ENCODE measurements at regions not wholly inside any gene's neighbourhood (a gene's known extent, or its start where the extent isn't known, plus 50 kb on each side); places are given as distances from the start of the nearest gene placed in this dataset.
"Not testable (repeated sequence)": the region's sequence is repeated elsewhere in the genome, so short reads cannot be mapped to it uniquely, and the experiment has no call there.

DNA sequence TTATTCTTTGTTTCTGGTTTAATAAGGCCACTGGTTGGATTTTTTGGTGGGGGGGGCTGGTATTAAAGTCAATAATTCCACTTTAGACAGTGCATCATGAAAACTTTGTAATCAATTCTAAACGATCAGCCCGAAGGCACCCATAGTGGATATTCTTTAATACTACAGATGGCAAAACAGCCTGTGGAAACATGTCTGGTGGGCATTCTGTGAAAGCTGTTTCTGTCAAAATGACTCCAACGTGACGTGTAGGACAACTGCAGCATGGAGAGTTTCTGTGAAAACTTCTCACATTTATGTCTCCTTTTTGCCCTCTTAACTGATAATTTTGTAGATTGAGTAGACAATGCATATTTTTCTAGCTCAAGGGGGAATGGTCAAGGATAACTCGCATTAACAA, 185.8 kb upstream of the FLRT2 start:
- no peak for DNase-seq (ENCODE audit: low read depth in 2 of 3, low spot score in 2 of 3)

DNA sequence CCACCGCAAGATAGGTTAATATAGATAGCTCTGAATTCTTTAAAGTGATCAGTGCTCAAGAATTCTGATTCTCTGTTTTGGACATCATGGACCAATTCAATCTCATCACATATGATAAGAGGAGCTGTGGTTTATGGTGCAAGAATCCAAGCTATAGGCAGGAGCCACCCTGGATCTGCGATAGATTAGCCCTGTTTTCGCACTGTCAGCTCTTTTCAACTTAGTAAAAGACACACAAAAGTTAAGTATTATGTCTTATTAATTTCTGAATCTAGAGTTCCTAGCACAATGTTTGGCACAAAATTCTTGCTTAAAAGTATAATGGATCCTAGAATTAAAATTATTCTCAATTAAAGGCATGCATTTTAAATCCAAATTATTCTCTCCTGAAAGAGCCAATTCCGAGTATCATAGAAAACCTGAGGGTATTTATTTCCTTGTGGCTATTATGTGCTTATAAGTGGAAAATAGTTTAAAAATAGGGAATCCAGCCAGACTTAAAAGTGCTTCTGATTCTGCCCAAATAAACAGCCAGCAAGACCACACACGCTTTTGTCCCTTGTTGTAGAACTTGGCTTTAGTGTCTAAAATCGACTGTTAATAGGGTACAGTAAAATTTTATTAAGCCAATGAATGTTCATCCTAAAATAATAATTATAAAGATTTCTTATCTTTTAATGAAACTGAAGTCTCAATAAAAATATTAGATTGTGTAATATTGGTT, 184.9 kb upstream of the FLRT2 start:
- no peak for DNase-seq (ENCODE audit: low read depth in 2 of 3, low spot score in 2 of 3)

DNA sequence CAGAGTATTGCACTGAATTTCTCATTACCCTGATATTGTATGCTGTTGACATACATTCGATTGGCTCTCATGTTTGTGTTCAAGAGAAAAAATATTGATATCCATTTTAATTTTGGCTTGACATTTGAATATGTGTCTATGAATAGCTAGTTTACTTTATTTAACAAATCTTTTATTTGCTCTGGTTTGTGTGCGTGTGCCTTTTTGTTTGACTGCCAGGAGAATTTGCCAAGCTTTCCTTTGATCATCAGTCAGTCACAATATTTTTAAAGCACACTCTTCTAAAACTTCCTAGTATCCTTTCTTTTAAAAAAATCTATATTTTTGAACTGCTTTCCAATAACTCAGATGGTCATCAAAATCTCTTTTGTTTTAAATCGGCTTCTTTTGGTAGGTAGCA, 179.3 kb upstream of the FLRT2 start:
- no peak for DNase-seq (ENCODE audit: low read depth in 2 of 3, low spot score in 2 of 3)

DNA sequence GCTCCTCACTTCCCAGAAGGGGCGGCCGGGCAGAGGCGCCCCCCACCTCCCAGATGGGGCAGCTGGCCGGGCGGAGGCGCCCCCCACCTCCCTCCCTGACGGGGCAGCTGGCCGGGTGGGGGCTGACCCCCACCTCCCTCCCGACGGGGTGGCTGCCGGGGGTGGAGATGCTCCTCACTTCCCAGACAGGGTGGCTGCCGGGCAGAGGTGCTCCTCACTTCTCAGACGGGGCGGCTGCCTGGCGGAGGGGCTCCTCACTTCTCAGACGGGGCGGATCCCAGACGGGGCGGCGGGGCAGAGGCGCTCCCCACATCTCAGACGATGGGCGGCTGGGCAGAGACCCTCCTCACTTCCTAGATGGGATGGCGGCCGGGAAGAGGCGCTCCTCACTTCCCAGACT, 177.4 kb upstream of the FLRT2 start:
- not testable (repeated sequence) for DNase-seq (ENCODE audit: low read depth in 2 of 3, low spot score in 2 of 3)

DNA sequence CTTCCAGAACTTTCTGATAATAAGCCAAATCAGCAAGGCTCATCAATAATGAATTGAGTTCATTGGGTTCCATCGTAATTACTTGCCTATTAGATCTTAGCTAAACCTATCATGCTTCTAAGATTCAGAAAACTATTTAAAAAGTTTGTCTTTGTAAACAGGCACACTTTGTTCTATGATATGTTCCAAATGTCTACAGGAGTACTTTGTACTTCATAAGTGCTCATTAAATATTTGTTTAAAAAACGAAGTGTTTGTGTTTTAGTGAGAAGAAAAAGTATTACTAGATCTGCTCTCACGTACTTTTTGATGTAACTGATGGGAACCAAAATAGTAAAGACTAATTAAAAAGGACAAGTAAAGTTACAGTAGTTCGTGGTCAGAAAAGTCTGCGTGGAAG, 172.8 kb upstream of the FLRT2 start:
- DNase-seq (ENCODE audit: low read depth in 2 of 3, low spot score in 2 of 3): no peak

DNA sequence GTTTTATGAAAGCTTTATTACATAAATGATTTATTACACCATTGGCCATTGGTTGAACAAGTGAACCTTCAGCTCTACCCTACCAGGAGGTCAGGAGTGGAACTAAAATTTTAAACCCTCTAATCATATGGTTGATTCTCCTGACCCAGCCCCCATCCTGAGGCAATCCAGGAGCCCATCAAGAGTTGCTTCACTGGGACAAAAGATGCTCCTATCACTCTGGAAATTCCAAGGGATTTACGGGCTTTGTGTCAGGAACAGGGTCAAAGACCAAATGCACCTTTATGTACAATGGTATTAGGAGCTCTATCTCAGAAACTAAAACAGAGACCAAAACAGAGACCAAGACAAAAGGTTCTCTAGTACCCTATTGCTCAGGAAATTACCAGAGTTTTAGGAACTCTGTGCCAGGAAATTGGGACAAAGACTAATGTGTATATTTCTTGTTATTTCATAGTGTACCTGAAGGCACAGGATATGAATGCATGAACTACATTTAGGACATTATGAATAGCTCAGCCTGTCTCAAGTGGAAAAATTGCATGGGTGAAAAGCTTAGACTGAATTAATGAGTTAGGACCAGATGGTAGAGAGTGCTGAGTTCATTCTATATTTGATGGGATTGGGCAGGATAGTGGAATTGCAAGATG, 171.7 kb upstream of the FLRT2 start:
- no peak for DNase-seq (ENCODE audit: low read depth in 2 of 3, low spot score in 2 of 3)

DNA sequence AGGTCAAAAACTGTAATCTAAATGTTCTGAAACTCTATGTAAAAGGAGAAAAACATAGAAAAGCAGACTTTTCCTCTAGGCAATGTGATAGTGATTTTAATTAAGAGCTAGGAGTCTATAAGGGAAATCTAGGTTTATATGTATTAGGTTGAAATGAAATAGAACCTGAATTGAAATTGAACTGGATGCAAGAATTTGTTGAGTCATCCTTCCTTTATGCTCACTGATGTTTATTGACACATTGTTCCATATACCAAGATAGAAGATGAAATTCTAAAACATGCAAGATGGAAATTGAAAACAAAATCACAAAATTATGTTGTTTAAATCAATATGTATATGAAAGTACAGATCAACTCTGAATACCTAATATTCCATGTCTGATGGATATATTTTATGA, 170.4 kb upstream of the FLRT2 start:
- DNase-seq (ENCODE audit: low read depth in 2 of 3, low spot score in 2 of 3): no peak

DNA sequence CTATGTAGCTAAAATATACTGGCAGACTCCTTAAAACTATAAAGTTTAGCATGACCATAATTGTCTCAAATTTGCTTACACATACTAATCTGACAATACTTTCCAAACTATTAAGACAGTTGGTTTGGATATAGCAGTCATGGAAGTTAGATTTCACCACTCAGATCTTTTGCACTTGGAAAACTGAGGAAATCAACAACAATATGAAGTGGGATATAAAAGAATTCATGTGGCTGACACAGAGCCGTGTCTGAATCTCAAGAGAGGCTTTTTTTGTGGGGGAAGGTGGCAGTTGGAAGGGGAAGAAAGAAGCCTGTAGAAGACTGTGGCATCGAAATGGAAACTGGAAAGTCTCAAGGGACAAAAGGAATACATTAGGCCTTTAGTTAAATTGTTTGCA, 166.6 kb upstream of the FLRT2 start:
- no peak for DNase-seq (ENCODE audit: low read depth in 2 of 3, low spot score in 2 of 3)

DNA sequence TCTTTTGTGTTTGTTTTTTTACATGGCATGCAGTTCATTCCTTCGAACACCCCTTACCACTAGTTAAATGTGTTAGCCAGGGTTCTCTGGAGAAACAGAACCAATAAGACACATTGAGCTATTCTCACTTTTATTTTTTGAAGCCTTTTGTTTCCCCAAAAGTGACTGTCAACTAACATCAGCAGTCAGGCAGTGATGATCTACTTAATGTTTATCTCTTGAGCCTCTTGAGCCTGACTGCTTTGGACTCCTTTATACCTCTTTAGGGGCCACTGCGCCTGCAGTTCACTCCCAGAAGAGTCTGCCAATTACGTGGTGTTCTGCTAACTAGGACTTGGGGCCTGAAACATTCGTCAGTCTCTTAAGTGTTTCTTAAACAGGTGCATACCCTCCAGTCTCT, 163.7 kb upstream of the FLRT2 start:
- DNase-seq (ENCODE audit: low read depth in 2 of 3, low spot score in 2 of 3): no peak

DNA sequence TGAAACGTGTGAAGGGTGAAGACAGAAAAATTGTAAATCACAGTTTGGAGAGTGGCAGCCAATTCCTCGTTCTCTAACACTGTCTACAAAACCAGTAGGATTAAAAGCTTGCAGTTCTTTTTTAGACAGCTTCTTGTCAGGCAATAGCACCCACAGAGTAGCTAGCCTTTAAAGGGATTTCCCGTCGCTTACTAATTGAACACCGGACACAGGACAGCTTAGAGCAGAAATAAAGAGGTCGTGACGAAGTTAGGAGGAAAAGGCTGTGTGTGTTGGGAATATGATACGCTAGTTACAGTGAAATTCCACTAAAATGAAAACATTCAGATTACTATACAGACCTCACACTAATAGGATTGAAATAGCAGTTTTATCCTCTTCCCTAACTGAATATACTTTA, 149.1 kb upstream of the FLRT2 start:
- no peak for DNase-seq (ENCODE audit: low read depth in 2 of 3, low spot score in 2 of 3)

DNA sequence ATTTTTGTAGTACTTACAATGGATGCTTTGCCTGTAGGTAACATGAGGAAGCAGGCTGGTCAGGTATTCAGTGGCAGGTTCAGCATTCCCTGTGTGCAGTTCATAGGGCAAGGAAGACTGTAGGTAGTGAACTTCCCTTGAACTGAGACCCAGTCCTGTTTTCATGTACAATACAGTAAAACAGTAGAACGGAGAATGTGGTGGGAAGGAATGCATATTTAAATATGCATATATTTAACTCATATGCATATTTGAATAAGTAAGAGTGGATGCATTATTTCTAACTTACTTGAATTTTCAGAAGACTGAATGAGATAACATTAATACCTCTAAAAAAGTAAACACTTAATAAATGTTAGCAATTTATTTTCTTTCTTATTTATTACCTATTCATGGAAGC, 147.6 kb upstream of the FLRT2 start:
- DNase-seq (ENCODE audit: low read depth in 2 of 3, low spot score in 2 of 3): no peak

DNA sequence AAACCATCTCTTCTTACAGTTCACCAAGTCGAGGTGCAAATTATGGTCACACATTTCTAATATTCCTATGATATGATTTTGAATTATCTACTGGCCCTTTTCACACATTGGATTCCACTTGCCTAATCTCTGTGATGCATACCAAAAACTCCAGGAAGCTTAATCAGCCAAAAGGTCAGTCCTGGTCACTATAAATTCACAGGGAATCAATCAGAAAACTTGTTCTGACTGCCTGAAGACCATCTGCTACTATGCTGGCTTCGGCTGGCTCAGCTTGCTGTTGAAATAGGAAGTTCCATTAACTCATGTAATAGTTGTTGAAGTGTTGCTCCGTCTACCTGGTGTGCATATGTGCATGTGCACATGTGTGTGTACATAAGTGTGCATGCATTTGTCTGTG, 142.8 kb upstream of the FLRT2 start:
- no peak for DNase-seq (ENCODE audit: low read depth in 2 of 3, low spot score in 2 of 3)

DNA sequence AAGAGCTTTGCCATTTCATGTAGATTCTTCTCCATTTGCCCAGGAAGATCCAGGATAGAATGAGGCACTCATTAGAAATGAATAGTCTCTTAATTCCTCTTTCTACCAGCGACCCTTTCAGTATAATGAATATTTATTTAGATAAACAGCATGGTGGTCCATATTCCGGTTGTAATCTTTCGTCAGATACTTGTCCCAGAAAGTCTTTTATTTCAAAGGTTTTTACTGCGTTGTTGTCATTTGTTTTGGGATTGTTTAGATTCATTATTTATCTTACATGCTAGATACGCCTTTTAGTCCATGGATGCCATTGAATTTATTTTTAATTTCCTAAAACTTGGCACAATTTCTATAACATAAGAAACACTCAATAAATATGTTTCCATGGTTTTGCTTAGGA, 139.7 kb upstream of the FLRT2 start:
- no peak for DNase-seq (ENCODE audit: low read depth in 2 of 3, low spot score in 2 of 3)

DNA sequence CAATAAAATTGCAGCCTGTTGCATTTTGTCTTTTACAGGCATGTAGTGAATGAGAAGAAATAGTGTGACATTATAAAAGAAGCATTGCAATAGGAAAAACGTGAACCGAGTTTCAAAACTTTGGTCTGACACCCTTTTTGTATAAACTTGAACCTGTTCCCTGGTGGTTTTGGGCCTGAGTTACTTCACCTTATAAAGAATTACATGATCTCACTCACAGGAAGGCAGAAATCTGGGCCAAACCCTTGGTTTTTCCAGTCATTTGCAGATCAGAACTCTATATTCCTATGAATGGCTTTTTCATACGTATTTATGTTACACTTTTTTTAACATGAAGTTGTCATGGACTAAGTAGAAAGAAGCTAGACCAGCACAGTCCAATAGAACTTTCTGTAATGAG, 138.5 kb upstream of the FLRT2 start:
- DNase-seq (ENCODE audit: low read depth in 2 of 3, low spot score in 2 of 3): no peak

DNA sequence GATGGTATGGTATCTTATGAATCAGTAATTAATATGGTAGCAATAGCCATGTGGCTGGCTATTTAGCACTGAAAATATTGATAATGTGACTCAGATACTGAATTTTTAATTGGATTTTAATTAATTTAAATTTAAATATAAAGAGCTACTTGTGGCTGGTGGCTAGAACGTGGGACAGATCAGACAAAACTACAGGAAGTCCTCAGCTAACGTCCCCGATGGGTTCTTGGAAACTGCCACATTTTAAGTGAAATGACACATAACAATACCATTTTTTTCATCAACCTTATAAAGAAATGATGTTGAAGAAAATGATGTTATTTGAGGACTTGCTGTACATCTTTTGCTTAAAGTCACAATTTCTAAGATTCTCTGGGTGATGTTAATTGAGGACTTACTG, 138.1 kb upstream of the FLRT2 start:
- DNase-seq (ENCODE audit: low read depth in 2 of 3, low spot score in 2 of 3): no peak

DNA sequence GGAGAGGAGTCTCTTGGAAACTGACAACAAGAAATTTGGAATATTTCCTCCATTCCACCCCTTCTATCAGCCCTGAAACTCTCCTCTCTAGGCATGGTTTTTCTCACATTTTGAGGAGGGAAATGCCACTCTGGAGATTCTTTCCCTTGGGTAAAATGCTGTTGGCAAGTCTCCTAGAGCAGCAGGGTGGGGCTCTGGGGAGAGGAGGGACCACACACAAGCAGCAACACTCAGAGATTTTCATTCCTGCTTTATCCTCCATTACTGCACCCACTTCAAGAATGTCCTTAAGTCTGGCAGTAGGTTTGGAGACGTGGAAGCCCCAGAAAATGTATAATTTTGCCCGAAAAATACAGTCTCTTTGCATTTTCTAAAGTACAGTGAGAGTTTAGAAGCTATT, 130.8 kb upstream of the FLRT2 start:
- DNase-seq (ENCODE audit: low read depth in 2 of 3, low spot score in 2 of 3): no peak

DNA sequence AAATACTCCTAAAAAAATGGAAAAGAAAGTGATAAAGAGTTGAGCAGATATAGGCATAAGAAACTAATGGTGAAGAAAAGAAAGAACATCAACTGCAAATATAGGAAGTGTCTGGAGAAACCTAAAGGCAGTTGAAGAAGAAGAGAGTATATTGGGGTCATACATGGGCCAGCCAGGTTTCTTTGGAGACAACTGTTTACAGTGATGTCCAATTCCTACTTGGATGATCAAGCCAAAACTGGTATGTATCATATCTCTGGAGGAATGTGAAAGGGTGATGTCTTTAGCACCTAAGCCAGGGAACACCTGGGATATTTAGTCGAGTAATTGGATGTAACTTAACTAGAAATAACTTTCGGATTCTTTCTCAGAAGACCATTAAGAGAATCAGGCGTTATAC, 129.3 kb upstream of the FLRT2 start:
- DNase-seq (ENCODE audit: low read depth in 2 of 3, low spot score in 2 of 3): no peak

DNA sequence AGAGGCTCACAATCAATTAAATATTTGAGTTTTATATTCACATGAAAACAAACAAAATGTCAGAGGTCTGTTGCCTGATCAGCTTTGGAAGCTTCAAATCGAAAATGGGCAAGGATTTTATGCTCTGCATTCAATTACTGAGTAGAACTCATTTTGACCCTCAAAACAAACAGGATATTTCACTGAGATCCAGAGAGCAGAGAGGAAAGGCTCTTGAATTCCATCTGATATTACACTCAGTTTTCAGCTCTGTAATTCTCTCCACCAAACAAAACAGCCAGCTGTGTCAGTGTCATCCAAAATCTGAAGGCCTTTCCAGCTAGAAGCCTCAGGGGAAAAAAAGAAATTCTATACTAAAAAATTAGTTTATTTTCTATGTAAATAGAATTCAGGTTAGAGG, 128.6 kb upstream of the FLRT2 start:
- no peak for DNase-seq (ENCODE audit: low read depth in 2 of 3, low spot score in 2 of 3)

DNA sequence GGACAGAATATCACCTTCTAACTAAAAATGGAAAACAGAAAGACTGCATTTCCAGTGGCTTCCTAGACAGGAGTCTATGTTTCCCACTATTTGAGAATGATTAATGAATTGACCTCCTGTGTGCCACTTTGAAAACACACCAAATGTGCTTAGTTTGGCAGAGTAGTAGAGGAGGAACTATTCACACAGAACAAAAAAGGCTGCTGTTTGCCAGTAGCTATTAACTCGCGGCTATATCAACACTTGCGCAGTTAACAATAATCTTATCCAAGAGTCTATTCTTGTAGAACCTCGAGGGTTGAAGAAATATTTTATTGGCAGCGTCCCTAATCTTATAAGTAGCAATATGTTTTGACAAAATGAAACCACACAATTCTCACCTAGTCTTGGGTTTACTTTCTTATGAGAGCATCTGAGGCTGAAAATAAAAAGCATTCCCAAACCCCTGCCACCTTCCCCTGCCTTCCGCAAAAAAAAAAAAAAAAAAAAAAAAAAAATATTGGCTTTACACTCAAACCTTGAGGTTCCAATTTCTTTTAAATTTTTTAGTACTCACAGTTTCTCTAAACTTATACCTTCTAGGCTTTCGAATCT, 127.3 kb upstream of the FLRT2 start:
- no peak for DNase-seq (ENCODE audit: low read depth in 2 of 3, low spot score in 2 of 3)

DNA sequence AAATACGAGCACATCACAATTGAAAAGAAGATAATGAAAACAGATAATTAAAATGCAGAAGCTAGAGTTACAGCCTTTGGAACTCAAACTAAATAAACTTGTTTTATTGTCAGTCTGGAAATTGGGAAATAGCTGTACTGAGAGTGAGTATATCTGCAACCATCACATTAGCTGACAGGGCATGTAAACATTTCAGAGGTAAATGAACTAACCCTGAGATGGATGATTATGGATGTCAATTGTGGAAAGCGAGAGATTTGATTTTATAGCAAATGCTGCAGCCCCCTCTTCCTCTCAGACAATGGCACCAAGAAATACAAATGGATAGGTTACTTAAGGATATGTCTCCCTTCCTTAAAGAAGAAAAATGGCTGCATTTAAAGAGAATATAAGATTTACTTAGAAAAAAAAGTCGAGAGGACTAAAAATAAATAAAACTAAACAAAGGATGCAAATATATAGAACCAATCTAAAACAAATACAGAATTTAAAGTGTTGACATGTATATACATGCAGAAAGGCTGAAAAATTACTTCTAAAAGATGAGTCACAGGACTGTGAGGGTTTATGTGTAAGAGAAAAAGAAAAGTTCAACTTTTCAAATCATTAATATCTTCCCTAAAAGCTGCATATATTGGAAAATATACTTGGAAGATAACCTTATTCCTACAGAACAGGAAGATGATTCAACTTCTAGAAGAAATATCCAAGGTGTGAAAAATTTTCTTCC, 120.3 kb upstream of the FLRT2 start:
- DNase-seq (ENCODE audit: low read depth in 2 of 3, low spot score in 2 of 3): no peak

DNA sequence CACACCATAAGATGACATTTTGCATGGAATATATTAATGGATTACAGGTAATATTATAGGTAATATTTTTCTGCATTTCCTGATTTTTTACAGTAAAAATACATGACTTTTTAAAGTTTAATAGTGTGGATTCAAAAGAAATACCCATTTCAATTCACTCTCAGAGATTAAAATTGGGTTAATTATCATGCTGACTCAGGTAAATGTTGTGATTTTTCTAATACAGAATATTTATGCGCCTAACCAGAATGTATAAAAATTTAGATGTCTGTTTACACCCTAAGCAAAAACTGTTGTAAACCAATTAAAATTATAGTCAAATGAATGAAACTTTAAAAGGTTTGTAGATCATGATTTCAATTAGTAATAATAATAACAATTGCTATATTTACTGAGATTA, 117.2 kb upstream of the FLRT2 start:
- DNase-seq (ENCODE audit: low read depth in 2 of 3, low spot score in 2 of 3): no peak

DNA sequence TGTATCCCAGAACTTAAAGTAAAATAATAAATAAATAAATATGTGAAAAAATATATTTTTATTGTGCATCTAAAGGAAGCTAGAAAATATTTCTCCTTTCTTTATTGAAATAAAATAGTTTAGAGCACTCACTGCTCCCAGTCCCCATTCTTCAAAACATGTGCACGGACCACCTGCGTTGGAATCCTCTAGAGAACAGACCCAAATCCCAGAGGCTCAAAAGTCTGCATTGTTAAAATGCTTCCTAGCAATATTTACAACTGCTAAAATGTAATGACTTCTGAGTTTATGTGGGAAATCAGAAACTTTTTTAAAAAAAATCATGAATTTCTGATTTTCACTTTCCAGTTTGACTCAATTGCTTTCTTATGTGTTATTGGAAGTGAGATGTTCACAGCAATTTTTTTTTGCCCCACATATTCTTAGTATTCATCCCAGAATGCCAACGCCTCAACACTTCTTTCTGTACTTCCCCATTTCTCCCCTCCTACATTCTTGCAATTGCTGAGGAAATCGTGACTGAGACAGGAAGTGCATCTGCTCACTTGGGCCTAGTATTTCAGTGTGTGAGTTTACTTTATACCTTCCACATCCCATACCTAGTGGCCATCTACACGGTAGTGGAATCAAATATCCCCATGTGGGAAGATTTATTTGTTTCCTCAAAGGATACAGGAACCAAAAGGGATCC, 116.0 kb upstream of the FLRT2 start:
- DNase-seq (ENCODE audit: low read depth in 2 of 3, low spot score in 2 of 3): no peak

Measured in activated CD8-positive, alpha-beta memory T cell treated with anti-CD3 and anti-CD28 coated beads for 48 hours (primary cell).